Endothelial cell of umbilical vein (primary cell): ENCODE measurements at regions not wholly inside any gene's neighbourhood (a gene's known extent, or its start where the extent isn't known, plus 50 kb on each side); places are given as distances from the start of the nearest gene placed in this dataset.

Experiments
- BruUV-seq: library from RNA; stranded (reverse); fragments of 400-500 nt; replicated peaks from 2 replicates; lab custom pipeline; 2021; lab: Mats Ljungman, UMichigan
- CTCF ChIA-PET: fragments of 300-600, 350-600 bp; sonication (Branson Sonifier 250); formaldehyde crosslinking; loops from one replicate; lab custom pipeline; 2021; ENCODE audit warnings: antibody characterized with exemption, inconsistent platforms; lab: Charles Lee
- POLR2A ChIA-PET: fragments of 300-600, 350-600 bp; sonication (Branson Sonifier 250); formaldehyde crosslinking; loops from one replicate; lab custom pipeline; 2021; ENCODE audit warnings: antibody characterized with exemption, inconsistent platforms; lab: Charles Lee
- DNase-seq: peaks from one replicate; pipeline ENCODE4 v3.0.0-alpha.2; 2011; ENCODE audit warnings: low read depth, low spot score
- FAIRE-seq: peaks from 2 replicates; lab custom pipeline; 2011; peaks lifted over from hg19 to GRCh38; lab: Jason Lieb, UNC
- H2AFZ ChIP-seq: 2 replicates; pipeline ENCODE4 v1.6.0; 2012; ENCODE audit warnings: low read depth, low read length, control low read depth, inconsistent platforms
- H3K27ac ChIP-seq: 2 replicates; pipeline ENCODE4 v1.5.1; 2011; ENCODE audit warnings: low read depth, mild to moderate bottlenecking, control low read depth, low read length, moderate library complexity; ENCODE audit not compliant: insufficient read depth
- H3K27me3 ChIP-seq, 2 experiments: 2 replicates each; pipeline versions ENCODE4 v1.6.0 to v1.6.1; 2011; ENCODE audit warnings: low read length in 2 of 2, mixed read lengths in 1 of 2; ENCODE audit not compliant: control insufficient read depth in 2 of 2, insufficient read depth in 2 of 2
- H3K36me3 ChIP-seq, 2 experiments: 2 replicates in 1 of 2; 3 replicates in 1 of 2; pipeline ENCODE4 v1.5.1; 2011; ENCODE audit warnings: low read length in 2 of 2, mild to moderate bottlenecking in 1 of 2, moderate library complexity in 1 of 2; ENCODE audit not compliant: control insufficient read depth in 2 of 2, insufficient read depth in 2 of 2; ENCODE audit errors: extremely low read depth in 1 of 2
- H3K4me1 ChIP-seq: 3 replicates; pipeline ENCODE4 v1.5.1; 2011; ENCODE audit warnings: mild to moderate bottlenecking, low read length; ENCODE audit not compliant: control insufficient read depth, insufficient read depth; ENCODE audit errors: extremely low read depth
- H3K4me2 ChIP-seq: 2 replicates; pipeline ENCODE4 v1.6.1; 2011; ENCODE audit warnings: low read length, control low read depth, mixed read lengths; ENCODE audit not compliant: insufficient read depth
- H3K4me3 ChIP-seq, 3 experiments: fragments of 200-600 bp in 1 of 3; sonication (generic), shearing (Covaris generic) in 1 of 3; replicated peaks in 1 of 3; 2 replicates each; pipeline ENCODE4 v1.5.1; 2011 to 2016; ENCODE audit warnings: control low read depth in 3 of 3, low read length in 3 of 3, mild to moderate bottlenecking in 2 of 3, inconsistent platforms in 1 of 3, low read depth in 1 of 3, moderate library complexity in 1 of 3; ENCODE audit not compliant: insufficient read depth in 1 of 3
- H3K79me2 ChIP-seq: 2 replicates; pipeline ENCODE4 v1.6.0; 2012; ENCODE audit warnings: low read length, inconsistent platforms; ENCODE audit not compliant: control insufficient read depth, insufficient read depth
- H3K9ac ChIP-seq: replicated peaks from 2 replicates; pipeline ENCODE3; 2011; ENCODE audit warnings: low read length, control low read depth; ENCODE audit not compliant: insufficient read depth; ENCODE audit errors: extremely low read depth
- H3K9me1 ChIP-seq: replicated peaks from 3 replicates; pipeline ENCODE4 v1.6.0; 2011; ENCODE audit warnings: mild to moderate bottlenecking, low read length; ENCODE audit not compliant: control insufficient read depth, insufficient read depth; ENCODE audit errors: extremely low read depth
- H3K9me3 ChIP-seq: replicated peaks from 2 replicates; pipeline ENCODE4 v1.5.1; 2012; ENCODE audit warnings: low read length, inconsistent platforms; ENCODE audit not compliant: control insufficient read depth, insufficient read depth
- H4K20me1 ChIP-seq: replicated peaks from 2 replicates; pipeline ENCODE3; 2011; ENCODE audit warnings: mild to moderate bottlenecking, low read length; ENCODE audit not compliant: control insufficient read depth, insufficient read depth; ENCODE audit errors: extremely low read depth
- EZH2 ChIP-seq: IDR thresholded peaks from 2 replicates; pipeline ENCODE4 v1.6.1; 2012; ENCODE audit warnings: borderline replicate concordance, low read depth, mild to moderate bottlenecking, moderate library complexity, low read length, inconsistent platforms; ENCODE audit not compliant: severe bottlenecking
- FOS ChIP-seq: IDR thresholded peaks from 2 replicates; pipeline ENCODE4 v1.6.1; 2011; ENCODE audit warnings: mild to moderate bottlenecking, low read length, moderate library complexity, borderline replicate concordance; ENCODE audit not compliant: insufficient read depth
- GATA2 ChIP-seq: IDR thresholded peaks from 2 replicates; pipeline ENCODE4 v1.7.0; 2011; ENCODE audit warnings: low read depth, mild to moderate bottlenecking, moderate library complexity, mixed read lengths, low read length; ENCODE audit not compliant: insufficient read length, insufficient read depth
- JUN ChIP-seq: IDR thresholded peaks from 2 replicates; pipeline ENCODE4 v1.6.1; 2011; ENCODE audit warnings: borderline replicate concordance, low read depth; ENCODE audit not compliant: insufficient read length, insufficient read depth
- MYC ChIP-seq: IDR thresholded peaks from one replicate; pipeline ENCODE4 v1.6.1; 2011; ENCODE audit warnings: mild to moderate bottlenecking, low read depth, low read length
- POLR2A ChIP-seq: IDR thresholded peaks from 2 replicates; pipeline ENCODE4 v1.6.1; 2012; ENCODE audit warnings: low read depth, mild to moderate bottlenecking, control low read depth, low read length
- POLR2AphosphoS5 ChIP-seq: IDR thresholded peaks from 2 replicates; pipeline ENCODE4 v1.6.1; 2012; ENCODE audit warnings: low read depth, mild to moderate bottlenecking, control low read depth, low read length, moderate library complexity; ENCODE audit not compliant: insufficient read depth
- dilution Hi-C: fragments of 300-500 bp; cut with MboI; formaldehyde crosslinking; loops from one replicate; pipeline ENCODE4 v1.15.0; 2019; ENCODE audit warnings: low sequenced_read_pairs; ENCODE audit not compliant: extremely low pct_ligation_motif_present
- intact Hi-C: fragments of 100-400 bp; cut with micrococcal nuclease; formaldehyde crosslinking; loops from one replicate; pipeline ENCODE4 v1.10.0; 2022
- TF ChIP-seq, protein P1 (sequence below): IDR thresholded peaks from 2 replicates; pipeline ENCODE4 v1.6.1; 2011; ENCODE audit not compliant: insufficient read depth, insufficient read length
- TF ChIP-seq, protein P2 (sequence below), 2 donors: IDR thresholded peaks; 1 replicate in 1 of 2; 2 replicates in 1 of 2; pipeline ENCODE4 v1.5.1; 2011; ENCODE audit warnings: low read length in 2 of 2, mild to moderate bottlenecking in 2 of 2, moderate library complexity in 2 of 2, control low read depth in 1 of 2, inconsistent platforms in 1 of 2, low read depth in 1 of 2; ENCODE audit not compliant: insufficient read depth in 1 of 2; ENCODE audit errors: extremely low read depth in 1 of 2

DNA sequence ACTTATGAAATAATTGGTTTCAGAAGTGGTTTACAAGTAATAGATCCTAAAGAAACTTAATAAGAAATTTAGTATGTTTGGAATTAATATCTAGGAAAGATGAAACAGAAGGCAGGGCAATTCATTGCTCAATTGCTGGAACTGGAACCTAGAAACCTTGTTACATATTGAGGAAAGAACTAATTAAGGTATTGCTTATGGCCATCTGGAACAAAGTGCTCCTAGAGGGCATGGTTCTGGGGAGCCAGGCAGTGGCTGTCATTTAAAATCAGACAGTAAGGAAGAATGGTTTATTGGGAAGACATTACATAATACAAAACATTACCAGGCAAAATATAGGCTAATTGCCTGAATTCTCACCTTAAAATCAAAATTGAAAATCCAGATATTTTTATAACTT is 224.1 kb downstream of the SLITRK6 start:
- BruUV-seq = no TSS peak
- no peak overlapping the region for H3K4me3 ChIP-seq
- H3K79me2 ChIP-seq = no peaks in the 10 kb centered on the region
- ChIA-PET CTCF (no interaction called here), POLR2A (no interaction called here)
- H3K36me3 ChIP-seq = no peaks in the 10 kb centered on the region
- H3K27ac ChIP-seq = no peak overlapping the region
- H3K4me1 ChIP-seq = no peaks in the 10 kb centered on the region
- no peaks in the 10 kb centered on the region for H4K20me1 ChIP-seq
- FAIRE-seq (no peak), DNase-seq (no peak)
- no peak overlapping the region for H3K4me2 ChIP-seq
- H2AFZ ChIP-seq = no peak overlapping the region
- H3K27me3 ChIP-seq = no peaks in the 10 kb centered on the region
- H3K9me1 ChIP-seq = no peaks in the 10 kb centered on the region
- TF ChIP-seq POLR2A (no peak), FOS (no peak), POLR2AphosphoS5 (no peak), GATA2 (no peak), MYC (no peak), JUN (no peak), EZH2 (no peak)
- TF ChIP-seq, protein P1, sequence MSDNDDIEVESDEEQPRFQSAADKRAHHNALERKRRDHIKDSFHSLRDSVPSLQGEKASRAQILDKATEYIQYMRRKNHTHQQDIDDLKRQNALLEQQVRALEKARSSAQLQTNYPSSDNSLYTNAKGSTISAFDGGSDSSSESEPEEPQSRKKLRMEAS = no peak
- TF ChIP-seq, protein P2, sequence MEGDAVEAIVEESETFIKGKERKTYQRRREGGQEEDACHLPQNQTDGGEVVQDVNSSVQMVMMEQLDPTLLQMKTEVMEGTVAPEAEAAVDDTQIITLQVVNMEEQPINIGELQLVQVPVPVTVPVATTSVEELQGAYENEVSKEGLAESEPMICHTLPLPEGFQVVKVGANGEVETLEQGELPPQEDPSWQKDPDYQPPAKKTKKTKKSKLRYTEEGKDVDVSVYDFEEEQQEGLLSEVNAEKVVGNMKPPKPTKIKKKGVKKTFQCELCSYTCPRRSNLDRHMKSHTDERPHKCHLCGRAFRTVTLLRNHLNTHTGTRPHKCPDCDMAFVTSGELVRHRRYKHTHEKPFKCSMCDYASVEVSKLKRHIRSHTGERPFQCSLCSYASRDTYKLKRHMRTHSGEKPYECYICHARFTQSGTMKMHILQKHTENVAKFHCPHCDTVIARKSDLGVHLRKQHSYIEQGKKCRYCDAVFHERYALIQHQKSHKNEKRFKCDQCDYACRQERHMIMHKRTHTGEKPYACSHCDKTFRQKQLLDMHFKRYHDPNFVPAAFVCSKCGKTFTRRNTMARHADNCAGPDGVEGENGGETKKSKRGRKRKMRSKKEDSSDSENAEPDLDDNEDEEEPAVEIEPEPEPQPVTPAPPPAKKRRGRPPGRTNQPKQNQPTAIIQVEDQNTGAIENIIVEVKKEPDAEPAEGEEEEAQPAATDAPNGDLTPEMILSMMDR (IDR thresholded peaks at IDR 0.05; ENCODE audit: extremely low read depth in 1 of 2, insufficient read depth in 1 of 2, low read depth in 1 of 2, low read length in 2 of 2) = no peak
- dilution Hi-C loops = no loop called here
- H3K9ac ChIP-seq = no peak overlapping the region
- intact Hi-C loops = no loop called here
- peaks cover 2% of the 10 kb centered on the region for H3K9me3 ChIP-seq
